SK-N-SH (cell line): ENCODE measurements at regions not wholly inside any gene's neighbourhood (a gene's known extent, or its start where the extent isn't known, plus 50 kb on each side); places are given as distances from the start of the nearest gene placed in this dataset.
A peak's percentile ranks its signal among the peaks of the same experiment; 100 is the strongest.

Experiments
- CTCF ChIA-PET: fragments of 300-600, 350-600 bp; formaldehyde crosslinking; extraction: SDS; loops from one replicate; lab custom pipeline; 2021; lab: Yijun Ruan, JAX
- POLR2A ChIA-PET: fragments of 350-600 bp; sonication (Branson Sonifier 250); formaldehyde crosslinking; extraction: SDS; loops from one replicate; lab custom pipeline; 2020; ENCODE audit warnings: antibody characterized with exemption, inconsistent platforms; lab: Yijun Ruan, JAX
- DNase-seq: peaks from one replicate; pipeline ENCODE4 v3.0.0; 2012
- H2AFZ ChIP-seq: fragments of 200-600 bp; sonication (generic); 2 replicates; pipeline ENCODE4 v1.8.1; 2016; ENCODE audit warnings: antibody characterized with exemption, mild to moderate bottlenecking, low read depth
- H3F3A ChIP-seq: fragments of 200-600 bp; sonication (generic); replicated peaks from 2 replicates; pipeline ENCODE3; 2016; ENCODE audit warnings: antibody characterized with exemption, mild to moderate bottlenecking; ENCODE audit not compliant: insufficient read depth
- H3K27ac ChIP-seq, 2 experiments: fragments of 200-500 bp in 1 of 2; fragments of 200-600 bp in 1 of 2; sonication (Bioruptor generic) in 1 of 2; sonication (generic), shearing (Covaris generic) in 1 of 2; 2 replicates each; pipeline versions ENCODE4 v1.5.1 to v1.6.1; 2014 to 2016; ENCODE audit warnings: low read depth in 2 of 2, inconsistent platforms in 1 of 2, low read length in 1 of 2, mild to moderate bottlenecking in 1 of 2, mixed read lengths in 1 of 2
- H3K27me3 ChIP-seq: fragments of 200-600 bp; sonication (generic), shearing (Covaris generic); 2 replicates; pipeline ENCODE4 v1.6.1; 2016; ENCODE audit warnings: mixed run types; ENCODE audit not compliant: insufficient read depth
- H3K36me3 ChIP-seq, 2 experiments: fragments of 200-500 bp in 1 of 2; fragments of 200-600 bp in 1 of 2; sonication (Bioruptor generic) in 1 of 2; sonication (generic) in 1 of 2; replicated peaks in 1 of 2; 2 replicates each; pipeline versions ENCODE3 to v1.5.1; 2014 to 2016; ENCODE audit warnings: low read length in 1 of 2, mild to moderate bottlenecking in 1 of 2; ENCODE audit not compliant: insufficient read depth in 2 of 2, control insufficient read depth in 1 of 2
- H3K4me1 ChIP-seq, 2 experiments: fragments of 200-500 bp in 1 of 2; fragments of 200-600 bp in 1 of 2; sonication (Bioruptor generic) in 1 of 2; sonication (generic), shearing (Covaris generic) in 1 of 2; 2 replicates each; pipeline versions ENCODE4 v1.5.1 to v1.6.1; 2014 to 2016; ENCODE audit warnings: low read depth in 1 of 2, low read length in 1 of 2, mixed run types in 1 of 2; ENCODE audit not compliant: insufficient read depth in 2 of 2, control insufficient read depth in 1 of 2
- H3K4me2 ChIP-seq: fragments of 200-600 bp; sonication (generic), shearing (Covaris generic); 2 replicates; pipeline ENCODE4 v1.6.1; 2017; ENCODE audit warnings: mixed run types
- H3K4me3 ChIP-seq, 2 experiments: fragments of 200-500 bp in 1 of 2; fragments of 200-600 bp in 1 of 2; sonication (Bioruptor generic) in 1 of 2; sonication (generic), shearing (Covaris generic) in 1 of 2; 2 replicates each; pipeline versions ENCODE4 v1.5.1 to v1.8.1; 2014 to 2016; ENCODE audit warnings: low read depth in 2 of 2, inconsistent platforms in 1 of 2, low read length in 1 of 2, mild to moderate bottlenecking in 1 of 2, mixed read lengths in 1 of 2, moderate library complexity in 1 of 2
- H3K79me2 ChIP-seq: fragments of 200-600 bp; sonication (generic); 2 replicates; pipeline ENCODE4 v1.8.1; 2017; ENCODE audit warnings: mild to moderate bottlenecking; ENCODE audit not compliant: insufficient read depth
- H3K9ac ChIP-seq: fragments of 200-600 bp; sonication (generic); 2 replicates; pipeline ENCODE4 v1.6.1; 2017; ENCODE audit warnings: mixed run types
- H3K9me2 ChIP-seq: fragments of 200-600 bp; sonication (generic); 2 replicates; pipeline ENCODE4 v1.6.1; 2017; ENCODE audit warnings: mixed run types
- H3K9me3 ChIP-seq: fragments of 200-600 bp; sonication (generic); 2 replicates; pipeline ENCODE4 v1.6.1; 2017; ENCODE audit warnings: mixed run types, mild to moderate bottlenecking, moderate library complexity
- H4K20me1 ChIP-seq: fragments of 200-600 bp; sonication (generic); 2 replicates; pipeline ENCODE4 v1.6.1; 2017; ENCODE audit warnings: mild to moderate bottlenecking, mixed run types; ENCODE audit not compliant: insufficient read depth
- EP300 ChIP-seq, 2 experiments: IDR thresholded peaks; 2 replicates each; pipeline versions ENCODE4 v1.4.0 to v1.6.1; 2012; ENCODE audit warnings: borderline replicate concordance in 1 of 2, low read depth in 1 of 2, low read length in 1 of 2
- FOSL2 ChIP-seq: IDR thresholded peaks from 2 replicates; pipeline ENCODE4 v1.4.0; 2012; ENCODE audit warnings: low read depth, mild to moderate bottlenecking, moderate library complexity, borderline replicate concordance
- GATA2 ChIP-seq: sonication (generic); formaldehyde crosslinking; IDR thresholded peaks from 2 replicates; pipeline ENCODE4 v1.5.0; 2020; ENCODE audit warnings: mild to moderate bottlenecking, missing genetic modification reagents
- JUND ChIP-seq: IDR thresholded peaks from 2 replicates; pipeline ENCODE4 v1.4.0; 2012
- MAX ChIP-seq: IDR thresholded peaks from 2 replicates; pipeline ENCODE4 v1.4.0; 2012; ENCODE audit warnings: low read depth
- MXI1 ChIP-seq: IDR thresholded peaks from 2 replicates; pipeline ENCODE4 v1.6.1; 2012; ENCODE audit warnings: mild to moderate bottlenecking, low read depth, low read length, improper control_type of control experiment
- NFIC ChIP-seq: IDR thresholded peaks from 2 replicates; pipeline ENCODE4 v1.4.0; 2012; ENCODE audit warnings: borderline replicate concordance
- NRF1 ChIP-seq: IDR thresholded peaks from 2 replicates; pipeline ENCODE4 v1.6.1; 2012; ENCODE audit warnings: low read depth, mild to moderate bottlenecking, low read length
- PBX3 ChIP-seq: IDR thresholded peaks from 2 replicates; pipeline ENCODE4; 2012
- RCOR1 ChIP-seq: fragments of 150-350 bp; IDR thresholded peaks from 2 replicates; pipeline ENCODE4 v1.6.1; 2017; ENCODE audit warnings: antibody characterized with exemption, low read length
- TCF12 ChIP-seq: IDR thresholded peaks from 2 replicates; pipeline ENCODE4 v1.4.0; 2012
- WGBS: methylation state at CpG from one replicate; pipeline ENCODE4 v1.1.6; 2017; ENCODE audit warnings: low lambda C conversion rate; 5-methylcytosine and 5-hydroxymethylcytosine counted together

GRCh38 chr15:62717496-62717895 is 325.1 kb upstream of the TPM1 start:
- no peak overlapping the region for H3K4me3 ChIP-seq

GRCh38 chr15:62719316-62719715 is 323.2 kb upstream of the TPM1 start:
- no peaks in the 10 kb centered on the region for H3K79me2 ChIP-seq
- no peak for TF ChIP-seq MXI1
- TF ChIP-seq PBX3: peak; percentile 21; the same call in 1 of the 2 replicates
- peak; percentile 72 for TF ChIP-seq FOSL2
- no peak for TF ChIP-seq RCOR1
- TF ChIP-seq JUND: peak; percentile 62; the same call in 1 of the 2 replicates
- peak; percentile 84 for TF ChIP-seq TCF12
- TF ChIP-seq EP300 (IDR thresholded peaks at IDR 0.05; ENCODE audit: borderline replicate concordance in 1 of 2, low read depth in 1 of 2, low read length in 1 of 2): peak in 1 of 2 experiments; percentile 34; a peak in 1 of 4 replicates
- peak; percentile 60; the same call in 1 of the 2 replicates for TF ChIP-seq MAX
- TF ChIP-seq NFIC: peak; percentile 68; the same call in 1 of the 2 replicates
- TF ChIP-seq, all 33 proteins: peak for 7
- Histone ChIP-seq H3K9me2 (no peaks in the 10 kb centered on the region), H3K9ac (no peak overlapping the region), H3K27me3 (no peaks in the 10 kb centered on the region), H3K4me2 (peak overlapping the region; percentile 48), H4K20me1 (no peaks in the 10 kb centered on the region), H3K27ac (peak overlapping the region in 1 of 2 experiments; percentile 47; a peak in 3 of 4 replicates), H2AFZ (no peak overlapping the region), H3K4me1 (peaks cover 6 to 18% of the 10 kb centered on the region in 2 experiments; a peak in 3 of 4 replicates), H3F3A (peaks cover 10% of the 10 kb centered on the region), H3K36me3 (peaks cover 46 to 68% of the 10 kb centered on the region in 2 experiments), H3K4me3 (no peak overlapping the region), H3K9me3 (no peaks in the 10 kb centered on the region)
- DNase-seq: no peak
- POLR2A ChIA-PET: no interaction called here
- CTCF ChIA-PET: interaction anchor here (1.8 kb wide), 1 partner anchor 13 kb away, joined by 4 read pairs; no protein-coding TSS in a partner anchor
- 69% methylated on average over 5 of the region's 5 CpGs for WGBS

More at GRCh38 chr15:62717496-62717895, 325.1 kb upstream of the TPM1 start:
- Histone ChIP-seq H3K27me3 (no peaks in the 10 kb centered on the region), H3K27ac (no peak overlapping the region), H3K79me2 (no peaks in the 10 kb centered on the region), H3K9me3 (no peaks in the 10 kb centered on the region), H2AFZ (no peak overlapping the region), H3K9ac (no peak overlapping the region), H4K20me1 (no peaks in the 10 kb centered on the region), H3K4me2 (no peak overlapping the region), H3F3A (peaks cover 10% of the 10 kb centered on the region), H3K9me2 (no peaks in the 10 kb centered on the region), H3K4me1 (peaks cover 6 to 18% of the 10 kb centered on the region in 2 experiments; a peak in 3 of 4 replicates), H3K36me3 (peaks cover 35 to 57% of the 10 kb centered on the region in 2 experiments)
- TF ChIP-seq GATA2 (CRISPR knock-in tag) (peak; percentile 42), NRF1 (no peak), NFIC (no peak)
- no peak for DNase-seq
- CTCF ChIA-PET: interaction anchor here (0.7 to 1.9 kb wide), 2 partner anchors 12 to 25 kb away, joined by 3 to 5 read pairs; no protein-coding TSS in a partner anchor
- POLR2A ChIA-PET: no interaction called here
- 92% methylated on average over 6 of the region's 6 CpGs for WGBS
